K562 (cell line): ENCODE measurements at regions not wholly inside any gene's neighbourhood (a gene's known extent, or its start where the extent isn't known, plus 50 kb on each side); places are given as distances from the start of the nearest gene placed in this dataset.

Source experiments
- CHD2 ChIP-seq: IDR thresholded peaks from 2 replicates; pipeline ENCODE4 v1.6.1; 2011; ENCODE audit warnings: low read depth, low read length
- CHD4 ChIP-seq: fragments of 200-600 bp; sonication (generic); IDR thresholded peaks from 3 replicates; pipeline ENCODE4 v1.6.1; 2012; ENCODE audit warnings: low read depth, mild to moderate bottlenecking, mixed read lengths, low read length, inconsistent platforms; ENCODE audit not compliant: insufficient read depth, insufficient replicate concordance, poor library complexity, severe bottlenecking
- ELF4 ChIP-seq: fragments of 450-650 bp; formaldehyde crosslinking; IDR thresholded peaks from 2 replicates; pipeline ENCODE4 v1.4.0; 2022; ENCODE audit warnings: missing genetic modification characterization
- JUNB ChIP-seq: fragments of 450-650 bp; formaldehyde crosslinking; conservative IDR thresholded peaks from 2 replicates; pipeline ENCODE4 v1.4.0; 2020; ENCODE audit warnings: mild to moderate bottlenecking
- MAFG ChIP-seq: fragments of 450-650 bp; conservative IDR thresholded peaks from 2 replicates; pipeline ENCODE4 v1.6.1; 2016; ENCODE audit warnings: missing genetic modification characterization, missing compliant biosample characterization
- MAFK ChIP-seq: IDR thresholded peaks from 2 replicates; pipeline ENCODE4 v1.6.1; 2011; ENCODE audit warnings: low read length, improper control_type of control experiment
- MCM3 ChIP-seq: fragments of 450-650 bp; IDR thresholded peaks from 2 replicates; pipeline ENCODE4 v1.6.1; 2016
- NCOA1 ChIP-seq: fragments of 450-650 bp; IDR thresholded peaks from 2 replicates; pipeline ENCODE4 v1.6.1; 2016; ENCODE audit warnings: low read depth
- NUFIP1 ChIP-seq: fragments of 450-650 bp; IDR thresholded peaks from 2 replicates; pipeline ENCODE4 v1.6.1; 2018; ENCODE audit not compliant: partially characterized antibody
- RBM25 ChIP-seq: fragments of 200-400 bp; formaldehyde crosslinking; IDR thresholded peaks from 2 replicates; pipeline ENCODE4 v1.6.1; 2018; ENCODE audit warnings: low read length, low read depth, moderate library complexity; ENCODE audit not compliant: severe bottlenecking
- SMARCA4 ChIP-seq: fragments of 450-650 bp; IDR thresholded peaks from 2 replicates; pipeline ENCODE4 v1.6.1; 2016
- STAT5A ChIP-seq: IDR thresholded peaks from 2 replicates; pipeline ENCODE4 v1.6.1; 2012; ENCODE audit warnings: low read length, inconsistent platforms, borderline replicate concordance
- SUPT5H ChIP-seq: fragments of 450-650 bp; IDR thresholded peaks from 2 replicates; pipeline ENCODE4 v1.6.1; 2016
- WHSC1 ChIP-seq: IDR thresholded peaks from one replicate; pipeline ENCODE4 v1.6.1; 2012; ENCODE audit warnings: low read length, control low read depth, inconsistent platforms
- ZKSCAN3 ChIP-seq: fragments of 250-450 bp; sonication (Bioruptor Pico); IDR thresholded peaks from 2 replicates; pipeline ENCODE4 v1.4.0; 2020
- ZNF133 ChIP-seq: fragments of 250-450 bp; sonication (Bioruptor Pico); IDR thresholded peaks from 2 replicates; pipeline ENCODE4 v1.4.0; 2020; ENCODE audit warnings: mild to moderate bottlenecking
- ZNF184 ChIP-seq: sonication (generic); formaldehyde crosslinking; IDR thresholded peaks from 2 replicates; pipeline ENCODE4 v1.5.0; 2020; ENCODE audit warnings: missing genetic modification reagents
- ZNF551 ChIP-seq: fragments of 250-450 bp; sonication (Bioruptor Pico); IDR thresholded peaks from 2 replicates; pipeline ENCODE4 v1.5.0; 2021; ENCODE audit warnings: mild to moderate bottlenecking, moderate library complexity
- ZNF583 ChIP-seq: fragments of 250-450 bp; sonication (Bioruptor Pico); IDR thresholded peaks from 2 replicates; pipeline ENCODE4 v1.4.0; 2020
- TF ChIP-seq, protein P1 (sequence below), 2 experiments: fragments of 150-350 bp in 1 of 2; IDR thresholded peaks; 2 replicates each; pipeline ENCODE4 v1.6.1; 2012 to 2016; ENCODE audit warnings: low read depth in 2 of 2, low read length in 2 of 2, mild to moderate bottlenecking in 1 of 2, moderate library complexity in 1 of 2
- TF ChIP-seq, protein P2 (sequence below): sonication (generic); formaldehyde crosslinking; IDR thresholded peaks from 2 replicates; pipeline ENCODE4 v1.8.1; 2023; ENCODE audit warnings: mild to moderate bottlenecking, missing genetic modification reagents
- TF ChIP-seq, protein P3 (sequence below): fragments of 250-450 bp; sonication (Bioruptor Pico); IDR thresholded peaks from 2 replicates; pipeline ENCODE4 v1.8.0; 2021; ENCODE audit warnings: moderate library complexity, mild to moderate bottlenecking, inconsistent platforms
- TF ChIP-seq, protein P4 (sequence below): IDR thresholded peaks from 2 replicates; pipeline ENCODE4 v1.6.1; 2011; ENCODE audit not compliant: insufficient read length; ENCODE audit errors: extremely low read depth

DNA sequence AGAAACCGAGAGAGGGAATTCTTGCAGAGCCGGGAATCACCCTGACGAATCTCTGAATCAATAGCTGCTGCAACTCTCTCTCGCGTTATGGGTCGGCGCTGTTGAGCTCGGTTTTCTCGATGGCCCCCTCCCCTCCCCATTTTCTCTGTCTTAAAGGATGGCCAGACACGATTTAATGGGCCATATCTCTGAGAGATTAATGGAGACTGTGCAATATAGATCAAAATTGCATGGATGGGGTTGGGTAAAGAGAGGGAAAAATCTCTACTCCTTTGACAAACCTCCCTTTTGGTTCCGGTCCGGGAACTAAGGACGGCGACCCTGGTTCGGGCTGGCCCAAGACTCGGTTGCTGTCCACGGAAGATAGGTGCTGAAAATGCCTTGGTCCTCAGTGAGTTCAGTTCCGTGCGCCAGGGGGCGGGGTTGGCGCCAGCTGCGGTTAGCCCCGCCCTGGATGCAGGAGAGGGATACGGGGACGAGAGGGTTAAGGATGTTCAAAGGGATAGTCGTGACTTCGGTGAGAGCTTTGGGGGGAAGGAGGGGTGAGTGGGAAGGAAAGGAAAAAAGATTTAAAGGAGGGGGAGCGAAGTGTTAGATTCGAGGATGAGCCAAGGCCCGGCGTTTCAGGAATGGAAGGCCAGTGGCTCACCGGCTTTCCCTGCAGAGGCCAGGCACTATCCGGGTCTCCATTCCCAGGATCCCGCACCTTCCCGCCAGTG lies 103.6 kb upstream of the HSD17B12 start (continued):
- TF ChIP-seq, protein P1, sequence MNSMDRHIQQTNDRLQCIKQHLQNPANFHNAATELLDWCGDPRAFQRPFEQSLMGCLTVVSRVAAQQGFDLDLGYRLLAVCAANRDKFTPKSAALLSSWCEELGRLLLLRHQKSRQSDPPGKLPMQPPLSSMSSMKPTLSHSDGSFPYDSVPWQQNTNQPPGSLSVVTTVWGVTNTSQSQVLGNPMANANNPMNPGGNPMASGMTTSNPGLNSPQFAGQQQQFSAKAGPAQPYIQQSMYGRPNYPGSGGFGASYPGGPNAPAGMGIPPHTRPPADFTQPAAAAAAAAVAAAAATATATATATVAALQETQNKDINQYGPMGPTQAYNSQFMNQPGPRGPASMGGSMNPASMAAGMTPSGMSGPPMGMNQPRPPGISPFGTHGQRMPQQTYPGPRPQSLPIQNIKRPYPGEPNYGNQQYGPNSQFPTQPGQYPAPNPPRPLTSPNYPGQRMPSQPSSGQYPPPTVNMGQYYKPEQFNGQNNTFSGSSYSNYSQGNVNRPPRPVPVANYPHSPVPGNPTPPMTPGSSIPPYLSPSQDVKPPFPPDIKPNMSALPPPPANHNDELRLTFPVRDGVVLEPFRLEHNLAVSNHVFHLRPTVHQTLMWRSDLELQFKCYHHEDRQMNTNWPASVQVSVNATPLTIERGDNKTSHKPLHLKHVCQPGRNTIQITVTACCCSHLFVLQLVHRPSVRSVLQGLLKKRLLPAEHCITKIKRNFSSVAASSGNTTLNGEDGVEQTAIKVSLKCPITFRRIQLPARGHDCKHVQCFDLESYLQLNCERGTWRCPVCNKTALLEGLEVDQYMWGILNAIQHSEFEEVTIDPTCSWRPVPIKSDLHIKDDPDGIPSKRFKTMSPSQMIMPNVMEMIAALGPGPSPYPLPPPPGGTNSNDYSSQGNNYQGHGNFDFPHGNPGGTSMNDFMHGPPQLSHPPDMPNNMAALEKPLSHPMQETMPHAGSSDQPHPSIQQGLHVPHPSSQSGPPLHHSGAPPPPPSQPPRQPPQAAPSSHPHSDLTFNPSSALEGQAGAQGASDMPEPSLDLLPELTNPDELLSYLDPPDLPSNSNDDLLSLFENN (IDR thresholded peaks at IDR 0.05; ENCODE audit: low read depth in 2 of 2, low read length in 2 of 2), result no peak
- no peak for TF ChIP-seq STAT5A
- TF ChIP-seq ZKSCAN3 (CRISPR knock-in tag), result no peak
- peak; percentile 71; the same call in 1 of the 2 replicates for TF ChIP-seq ELF4 (CRISPR knock-in tag)
- no peak for TF ChIP-seq WHSC1
- TF ChIP-seq ZNF583, result no peak
- no peak for TF ChIP-seq SUPT5H
- no peak for TF ChIP-seq MAFK
- TF ChIP-seq NCOA1, result peak; percentile 74
- TF ChIP-seq RBM25, result no peak
- no peak for TF ChIP-seq ZNF551
- TF ChIP-seq JUNB (CRISPR knock-in tag), result no peak
- TF ChIP-seq, protein P2, sequence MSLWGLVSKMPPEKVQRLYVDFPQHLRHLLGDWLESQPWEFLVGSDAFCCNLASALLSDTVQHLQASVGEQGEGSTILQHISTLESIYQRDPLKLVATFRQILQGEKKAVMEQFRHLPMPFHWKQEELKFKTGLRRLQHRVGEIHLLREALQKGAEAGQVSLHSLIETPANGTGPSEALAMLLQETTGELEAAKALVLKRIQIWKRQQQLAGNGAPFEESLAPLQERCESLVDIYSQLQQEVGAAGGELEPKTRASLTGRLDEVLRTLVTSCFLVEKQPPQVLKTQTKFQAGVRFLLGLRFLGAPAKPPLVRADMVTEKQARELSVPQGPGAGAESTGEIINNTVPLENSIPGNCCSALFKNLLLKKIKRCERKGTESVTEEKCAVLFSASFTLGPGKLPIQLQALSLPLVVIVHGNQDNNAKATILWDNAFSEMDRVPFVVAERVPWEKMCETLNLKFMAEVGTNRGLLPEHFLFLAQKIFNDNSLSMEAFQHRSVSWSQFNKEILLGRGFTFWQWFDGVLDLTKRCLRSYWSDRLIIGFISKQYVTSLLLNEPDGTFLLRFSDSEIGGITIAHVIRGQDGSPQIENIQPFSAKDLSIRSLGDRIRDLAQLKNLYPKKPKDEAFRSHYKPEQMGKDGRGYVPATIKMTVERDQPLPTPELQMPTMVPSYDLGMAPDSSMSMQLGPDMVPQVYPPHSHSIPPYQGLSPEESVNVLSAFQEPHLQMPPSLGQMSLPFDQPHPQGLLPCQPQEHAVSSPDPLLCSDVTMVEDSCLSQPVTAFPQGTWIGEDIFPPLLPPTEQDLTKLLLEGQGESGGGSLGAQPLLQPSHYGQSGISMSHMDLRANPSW (CRISPR knock-in tag), result no peak
- TF ChIP-seq CHD4, result no peak
- TF ChIP-seq ZNF133 (CRISPR knock-in tag), result no peak
- no peak for TF ChIP-seq CHD2
- TF ChIP-seq MCM3, result no peak
- TF ChIP-seq MAFG, result no peak
- TF ChIP-seq, protein P3, sequence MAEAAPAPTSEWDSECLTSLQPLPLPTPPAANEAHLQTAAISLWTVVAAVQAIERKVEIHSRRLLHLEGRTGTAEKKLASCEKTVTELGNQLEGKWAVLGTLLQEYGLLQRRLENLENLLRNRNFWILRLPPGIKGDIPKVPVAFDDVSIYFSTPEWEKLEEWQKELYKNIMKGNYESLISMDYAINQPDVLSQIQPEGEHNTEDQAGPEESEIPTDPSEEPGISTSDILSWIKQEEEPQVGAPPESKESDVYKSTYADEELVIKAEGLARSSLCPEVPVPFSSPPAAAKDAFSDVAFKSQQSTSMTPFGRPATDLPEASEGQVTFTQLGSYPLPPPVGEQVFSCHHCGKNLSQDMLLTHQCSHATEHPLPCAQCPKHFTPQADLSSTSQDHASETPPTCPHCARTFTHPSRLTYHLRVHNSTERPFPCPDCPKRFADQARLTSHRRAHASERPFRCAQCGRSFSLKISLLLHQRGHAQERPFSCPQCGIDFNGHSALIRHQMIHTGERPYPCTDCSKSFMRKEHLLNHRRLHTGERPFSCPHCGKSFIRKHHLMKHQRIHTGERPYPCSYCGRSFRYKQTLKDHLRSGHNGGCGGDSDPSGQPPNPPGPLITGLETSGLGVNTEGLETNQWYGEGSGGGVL, result no peak
- TF ChIP-seq SMARCA4, result peak; percentile 30; the same call in 1 of the 2 replicates
- no peak for TF ChIP-seq ZNF184
- TF ChIP-seq, protein P4, sequence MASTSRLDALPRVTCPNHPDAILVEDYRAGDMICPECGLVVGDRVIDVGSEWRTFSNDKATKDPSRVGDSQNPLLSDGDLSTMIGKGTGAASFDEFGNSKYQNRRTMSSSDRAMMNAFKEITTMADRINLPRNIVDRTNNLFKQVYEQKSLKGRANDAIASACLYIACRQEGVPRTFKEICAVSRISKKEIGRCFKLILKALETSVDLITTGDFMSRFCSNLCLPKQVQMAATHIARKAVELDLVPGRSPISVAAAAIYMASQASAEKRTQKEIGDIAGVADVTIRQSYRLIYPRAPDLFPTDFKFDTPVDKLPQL, result no peak
- no peak for TF ChIP-seq NUFIP1
